MM.1S (cell line): ENCODE measurements at regions not wholly inside any gene's neighbourhood (a gene's known extent, or its start where the extent isn't known, plus 50 kb on each side); places are given as distances from the start of the nearest gene placed in this dataset.

Experiments
- CTCF ChIP-seq: fragments of 300-600 bp; sonication (generic); IDR thresholded peaks from 2 replicates; pipeline ENCODE4 v1.5.1; 2016; ENCODE audit warnings: antibody characterized with exemption, low read length, mixed read lengths
- EZH2 ChIP-seq: fragments of 300-600 bp; sonication (generic); optimal IDR thresholded peaks from 2 replicates; pipeline ENCODE3; 2017; ENCODE audit warnings: low read depth, mild to moderate bottlenecking, antibody characterized with exemption, low read length, mixed read lengths

- TF ChIP-seq CTCF (no peak), EZH2 (no peak)
These were observed 110.1 kb downstream of the SMIM20 start for GRCh38 chr4:26024079-26024478.
